ENCODE measurements at regions not wholly inside any gene's neighbourhood (a gene's known extent, or its start where the extent isn't known, plus 50 kb on each side); places are given as distances from the start of the nearest gene placed in this dataset.
A peak's percentile ranks its signal among the peaks of the same experiment; 100 is the strongest.

DNA sequence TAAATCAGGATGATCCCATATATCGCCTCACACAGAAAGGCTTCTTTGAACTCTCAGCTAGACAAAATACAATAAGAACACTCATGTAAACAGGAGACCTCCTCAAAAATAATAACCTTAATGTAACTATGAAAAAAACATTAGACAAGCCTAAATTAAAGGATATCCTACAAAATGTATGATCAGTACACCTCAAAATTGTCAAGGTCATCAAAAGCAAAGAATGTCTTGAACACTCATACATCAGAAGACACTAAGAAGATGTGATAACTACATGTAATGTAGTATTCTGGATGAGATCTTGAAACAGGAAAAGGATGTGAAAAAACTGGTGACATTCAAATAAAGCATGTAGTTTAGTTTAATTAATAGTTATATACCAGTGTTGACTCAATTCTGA lies 616.8 kb upstream of the ZEB2 start:
- no peak for DNase-seq

DNA sequence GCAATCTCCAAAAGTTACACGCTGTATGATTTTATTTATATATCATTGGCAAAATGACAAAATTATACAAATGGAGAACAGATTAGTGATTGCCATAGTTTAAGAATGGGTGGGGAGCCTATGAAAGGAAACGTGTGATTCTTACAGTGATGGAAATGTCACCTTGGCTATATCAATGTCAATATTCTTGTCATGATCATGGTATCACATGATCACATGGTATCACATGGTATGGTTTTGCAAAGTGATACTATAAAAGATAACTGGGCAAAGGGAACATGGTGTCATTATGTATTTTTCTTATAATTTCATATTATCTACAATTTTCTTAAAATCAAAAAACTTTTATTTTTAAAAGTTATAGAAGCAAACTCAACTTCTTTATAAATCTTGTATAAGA lies 606.2 kb upstream of the ZEB2 start:
- DNase-seq = no peak

DNA sequence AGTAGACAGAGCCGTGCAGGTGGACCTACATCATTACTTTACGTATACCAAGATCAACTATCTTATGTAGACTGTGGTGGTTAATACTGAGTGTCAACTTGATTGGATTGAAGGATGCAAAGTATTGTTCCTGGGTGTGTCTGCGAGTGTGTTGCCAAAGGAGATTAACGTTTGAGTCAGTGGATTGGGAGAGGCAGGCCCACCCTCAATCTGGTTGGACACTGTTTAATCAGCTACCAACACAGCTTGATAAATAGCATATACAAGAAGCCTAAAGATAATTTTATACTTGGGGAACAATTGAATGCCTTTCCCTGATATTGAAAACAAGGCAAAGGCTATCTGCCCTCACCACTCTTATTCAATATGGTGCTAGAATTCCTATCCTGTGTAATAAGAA lies 604.2 kb upstream of the ZEB2 start:
- DNase-seq = no peak

DNA sequence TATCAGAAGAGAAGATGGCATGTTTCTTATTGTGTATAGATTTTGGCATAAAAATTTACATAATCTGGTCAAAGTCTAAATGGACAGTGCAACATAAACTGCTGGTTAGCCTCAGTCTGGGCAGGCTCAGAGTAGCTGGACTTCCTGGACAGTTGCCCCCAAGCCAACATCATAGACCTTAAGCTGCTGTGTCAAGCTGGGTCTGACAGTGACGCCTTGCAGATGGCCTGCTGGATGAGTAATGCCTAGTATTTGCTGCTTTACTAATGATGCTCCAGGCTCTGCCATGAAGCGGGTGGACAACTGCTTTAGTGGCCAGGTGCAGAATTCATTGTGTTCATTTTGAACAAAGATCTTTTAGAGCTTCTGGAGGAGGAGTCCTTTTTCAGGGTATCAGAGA lies 603.7 kb upstream of the ZEB2 start:
- peak; percentile 13 for DNase-seq

DNA sequence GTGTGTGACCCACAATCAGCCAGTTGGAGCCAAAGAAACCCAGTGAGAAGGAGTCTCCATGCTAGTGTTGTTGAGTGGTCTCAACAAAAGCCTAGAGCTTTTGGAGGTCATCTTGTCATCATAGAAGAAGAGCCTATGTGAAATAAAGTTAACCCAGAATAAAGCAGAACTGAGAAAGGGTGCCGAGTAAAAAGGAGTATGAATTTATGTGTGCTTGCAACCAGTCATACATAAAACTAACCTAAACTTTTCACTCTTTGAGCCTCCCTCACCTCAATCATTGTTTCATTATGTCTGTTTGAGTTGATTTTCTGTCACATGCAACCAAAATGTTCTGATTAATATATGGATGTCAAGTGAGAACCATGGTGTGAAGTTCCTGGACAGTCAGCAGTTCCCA lies 599.3 kb upstream of the ZEB2 start:
- no peak for DNase-seq

DNA sequence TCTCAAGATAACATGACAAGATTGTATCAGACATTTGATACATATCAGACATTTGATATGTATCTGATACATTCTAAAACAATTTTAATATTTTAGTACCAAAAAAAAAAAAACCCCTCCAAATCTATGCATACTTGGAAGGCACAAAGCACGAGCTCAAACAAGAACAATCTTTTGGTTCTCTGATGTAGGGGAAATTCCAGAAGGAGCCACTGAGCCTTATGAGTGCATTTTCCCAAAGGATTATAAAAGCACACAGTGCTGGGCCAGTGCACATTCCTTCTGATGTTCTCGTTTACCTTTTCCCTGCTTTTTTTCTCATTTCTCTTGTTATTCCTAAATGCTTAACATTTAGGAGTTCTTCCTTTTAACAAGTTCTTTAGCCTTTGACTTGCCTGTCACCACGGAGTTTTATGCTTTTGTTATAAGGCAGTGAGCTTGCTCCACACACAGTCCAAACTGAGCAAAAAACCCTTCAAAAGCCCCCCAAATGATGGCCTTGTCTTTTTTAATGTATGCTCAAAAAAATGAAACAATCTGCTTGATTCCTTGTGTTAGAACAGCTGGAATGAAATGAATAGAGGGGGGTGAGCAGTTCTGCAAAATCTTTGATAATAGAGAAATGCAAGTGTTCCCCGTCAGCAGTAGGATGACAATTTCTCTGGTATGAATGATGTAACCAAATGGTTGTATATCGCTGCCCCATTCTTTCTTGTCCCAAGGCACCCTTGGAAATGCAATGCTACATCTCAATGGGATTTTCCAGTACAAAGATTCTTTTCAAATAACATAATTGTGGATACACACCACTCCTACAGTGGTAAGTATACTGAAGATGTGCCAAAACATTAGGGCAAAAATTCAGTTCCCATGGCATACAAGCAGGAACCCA lies 597.2 kb upstream of the ZEB2 start:
- no peak for DNase-seq

DNA sequence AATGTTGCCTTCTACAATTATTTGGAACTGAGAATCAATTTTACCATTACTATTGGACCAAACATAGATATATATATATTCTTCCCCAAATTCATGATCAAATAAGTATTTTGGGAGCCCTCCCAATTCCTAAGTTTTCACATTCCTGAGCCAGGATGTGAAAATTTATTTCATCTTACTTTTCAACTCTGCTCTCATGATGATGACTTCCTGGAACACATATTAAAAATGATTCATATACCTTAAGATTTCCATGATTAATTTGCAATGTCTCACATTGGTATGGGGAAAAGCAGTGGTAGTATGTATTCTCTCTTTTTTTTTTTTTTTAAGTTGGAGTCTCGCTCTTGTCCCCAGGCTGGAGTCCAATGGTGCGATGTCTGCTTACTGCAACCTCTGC lies 596.1 kb upstream of the ZEB2 start:
- DNase-seq = no peak

DNA sequence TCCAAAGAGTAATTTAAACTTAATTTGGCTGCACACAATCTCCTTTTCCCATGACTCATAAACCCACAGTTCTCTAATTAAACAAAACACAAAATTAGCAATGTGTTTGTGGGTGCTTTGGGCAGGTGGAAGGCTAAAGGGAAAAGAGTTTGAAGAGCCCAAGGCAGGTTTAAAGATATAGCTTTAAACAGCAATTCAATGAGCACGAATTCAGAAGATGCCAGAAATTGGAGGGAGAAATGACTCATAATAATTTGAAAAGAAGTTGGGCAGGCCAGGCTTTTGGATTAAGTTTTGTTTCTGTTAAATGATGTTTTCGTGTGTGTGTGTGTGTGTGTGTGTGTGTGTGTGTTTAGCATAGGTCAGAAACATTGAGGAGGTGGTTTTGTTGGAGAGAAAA lies 594.8 kb upstream of the ZEB2 start:
- no peak for DNase-seq

DNA sequence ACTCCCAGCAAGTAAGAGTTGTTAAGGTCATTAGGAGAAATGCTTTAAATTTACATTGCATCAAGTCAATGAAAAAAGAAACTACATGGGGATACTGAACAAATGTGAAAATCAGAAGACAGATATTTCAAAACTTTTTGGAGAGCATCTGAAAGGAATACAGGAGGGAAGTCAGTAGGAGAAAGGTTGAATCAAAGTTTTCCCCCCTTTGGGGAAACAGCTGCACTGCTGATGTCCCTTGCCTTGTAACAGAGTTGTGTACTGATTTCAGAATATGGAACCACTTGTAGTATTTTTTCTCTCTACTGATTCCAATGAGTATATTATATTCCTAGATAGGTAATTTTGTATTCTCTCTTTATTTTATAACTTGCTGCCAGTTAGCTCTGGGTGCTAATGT lies 592.5 kb upstream of the ZEB2 start:
- no peak for DNase-seq

DNA sequence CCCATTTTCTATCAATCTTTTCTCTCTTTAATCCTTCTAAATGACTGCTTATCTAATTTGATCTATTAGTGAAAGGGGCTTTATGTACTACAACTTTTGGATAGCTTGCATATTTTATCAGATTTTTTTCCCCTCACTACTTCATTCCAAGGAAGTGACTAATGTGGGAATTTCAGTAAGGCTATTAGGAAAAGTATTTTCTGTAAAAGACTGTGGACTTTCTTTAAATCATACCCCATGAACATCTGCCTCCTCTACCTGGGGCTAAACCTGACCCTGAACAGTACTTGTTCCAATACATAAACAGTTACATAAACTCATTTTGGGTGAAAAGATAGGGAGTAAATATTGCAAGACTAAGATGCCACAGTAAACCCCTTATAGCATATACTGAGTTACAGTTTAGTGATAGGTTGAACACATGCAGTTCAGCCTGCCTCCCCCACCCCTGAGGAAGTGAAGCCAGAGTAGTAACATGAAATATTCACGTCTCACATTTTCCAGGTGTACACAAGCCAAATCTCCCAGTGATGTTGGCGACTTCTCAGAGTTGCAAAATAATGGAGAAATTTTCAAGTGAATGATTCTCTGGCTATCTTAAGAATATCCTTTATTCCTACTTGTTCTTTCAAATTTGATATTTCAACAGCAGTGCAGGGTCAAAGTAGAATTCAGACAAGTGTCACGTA lies 590.9 kb upstream of the ZEB2 start:
- DNase-seq = no peak

DNA sequence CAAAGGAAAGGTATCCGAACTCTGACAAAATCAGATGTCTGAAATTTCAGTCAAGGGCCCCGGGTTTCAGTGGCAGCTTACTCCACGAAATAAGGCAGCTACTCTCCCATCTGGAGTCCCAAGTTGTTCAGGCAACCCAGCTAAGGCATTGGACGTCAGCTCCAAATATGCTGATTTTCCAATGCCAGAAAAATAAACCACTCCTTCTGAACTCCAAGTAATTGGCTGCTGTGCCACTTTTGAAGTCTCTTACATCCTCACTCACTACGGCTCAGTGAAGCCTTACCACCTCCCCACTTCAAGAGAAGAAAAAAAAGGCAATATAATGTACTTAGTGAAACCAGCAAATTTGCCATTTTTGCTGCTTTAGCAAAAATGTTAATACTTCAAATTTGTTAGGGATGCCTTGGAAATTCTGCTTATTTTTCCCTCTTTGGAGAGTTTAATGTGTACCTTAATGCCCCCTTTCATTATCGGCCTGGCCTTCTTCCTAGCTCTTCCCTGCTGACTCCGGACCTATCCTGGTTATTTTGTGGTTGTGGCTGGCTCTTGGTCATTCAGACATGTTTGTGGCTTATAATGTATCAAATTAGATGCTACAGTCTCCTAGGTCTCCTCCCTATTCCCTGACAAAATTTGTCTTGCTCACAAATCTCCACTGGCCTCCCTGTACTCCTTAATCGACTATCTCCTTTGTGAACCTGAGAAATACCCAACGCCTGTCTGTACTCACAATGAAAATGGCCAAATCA lies 589.2 kb upstream of the ZEB2 start:
- no peak for DNase-seq

DNA sequence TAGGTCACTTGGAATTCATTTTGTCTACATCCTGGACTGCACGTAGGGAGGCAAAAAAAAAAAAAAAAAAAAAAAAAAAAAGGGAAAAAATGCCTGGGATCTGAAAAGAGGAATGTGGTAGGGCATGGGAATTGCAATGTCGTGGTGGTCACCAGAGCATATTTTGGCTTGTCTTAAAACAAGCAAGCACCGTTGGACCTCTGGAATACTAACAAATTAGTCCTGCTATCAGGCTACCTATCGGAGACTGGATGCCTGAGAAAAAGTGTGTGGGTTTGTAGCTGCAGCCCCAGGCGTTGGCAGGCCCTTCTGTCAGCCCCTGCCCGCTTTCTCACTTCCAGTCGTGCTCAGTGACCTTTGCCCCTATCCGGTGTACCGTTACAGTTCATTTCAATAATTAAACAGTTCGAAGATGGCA lies 588.5 kb upstream of the ZEB2 start:
- no peak for DNase-seq

DNA sequence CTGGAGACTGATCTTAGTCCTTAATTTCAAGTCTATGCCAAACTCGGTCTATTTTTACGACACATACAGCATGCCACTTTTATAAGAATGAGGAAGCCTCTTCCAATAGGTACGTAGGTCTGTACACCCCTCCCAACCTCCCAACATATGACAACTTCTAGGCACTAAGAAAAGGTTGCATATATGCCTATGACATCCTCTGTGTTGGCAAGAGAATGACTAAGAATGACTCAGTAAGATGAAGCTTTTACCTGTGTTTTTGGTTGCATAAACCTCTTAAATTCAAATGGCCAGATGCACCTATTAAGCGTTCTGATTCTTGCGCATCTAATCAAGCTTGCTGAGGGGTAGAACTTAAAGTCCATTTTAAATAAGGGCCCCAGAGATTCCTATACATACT lies 586.4 kb upstream of the ZEB2 start:
- no peak for DNase-seq

DNA sequence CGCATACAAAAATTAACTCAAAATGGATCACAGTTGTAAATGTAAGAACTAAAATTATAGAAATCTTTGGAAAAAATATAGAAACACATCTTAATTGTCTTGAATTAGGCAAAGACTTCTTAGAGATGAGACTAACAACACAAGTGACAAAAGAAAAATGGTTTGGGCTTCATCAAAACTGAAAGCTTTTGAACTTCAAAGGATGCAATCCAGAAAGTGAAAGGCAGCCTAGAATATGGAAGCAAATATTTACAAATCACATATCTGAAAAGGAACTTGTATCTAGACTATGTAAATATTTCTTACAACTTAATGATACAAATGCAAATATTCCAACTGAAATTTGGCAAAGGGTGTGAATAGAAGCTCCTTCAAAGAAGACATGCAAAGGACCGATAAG lies 582.8 kb upstream of the ZEB2 start:
- DNase-seq = no peak

DNA sequence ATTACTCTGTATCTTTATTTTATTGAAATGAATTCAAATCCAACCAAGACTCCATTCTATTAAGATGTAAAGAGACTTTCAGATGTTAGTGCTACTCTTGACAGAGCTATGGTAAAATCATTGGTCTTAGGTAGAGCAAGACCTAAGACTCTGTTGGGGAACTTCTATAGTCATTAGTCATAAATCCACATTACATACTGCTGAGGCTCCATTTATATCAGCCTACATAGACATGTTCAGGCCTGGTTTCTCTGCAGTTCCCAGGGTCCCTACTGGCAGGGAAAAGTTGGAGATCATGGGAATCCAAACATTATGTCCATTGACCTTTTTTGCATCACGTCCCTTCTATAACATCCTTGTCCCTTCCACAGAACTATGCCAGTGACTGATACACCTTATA lies 580.4 kb upstream of the ZEB2 start:
- no peak for DNase-seq

DNA sequence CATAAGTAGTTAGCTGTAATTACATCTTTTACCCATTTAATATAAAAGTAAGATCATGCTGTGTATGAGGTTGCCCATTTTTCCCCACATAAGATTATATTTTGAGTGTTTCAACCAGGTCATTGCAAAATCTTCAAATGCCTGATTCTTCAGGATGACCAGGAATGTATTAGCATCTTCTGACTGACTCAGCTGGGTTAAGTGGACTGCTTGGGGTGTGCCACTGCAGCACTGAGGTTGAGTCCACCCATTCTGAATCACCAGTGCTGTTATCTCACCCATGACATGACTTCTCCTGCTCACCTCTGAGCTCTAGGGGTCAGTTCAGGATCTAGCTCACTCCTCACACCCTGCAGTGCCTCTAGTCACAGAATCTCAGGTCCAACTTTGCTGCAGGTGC lies 576.7 kb upstream of the ZEB2 start:
- no peak for DNase-seq

DNA sequence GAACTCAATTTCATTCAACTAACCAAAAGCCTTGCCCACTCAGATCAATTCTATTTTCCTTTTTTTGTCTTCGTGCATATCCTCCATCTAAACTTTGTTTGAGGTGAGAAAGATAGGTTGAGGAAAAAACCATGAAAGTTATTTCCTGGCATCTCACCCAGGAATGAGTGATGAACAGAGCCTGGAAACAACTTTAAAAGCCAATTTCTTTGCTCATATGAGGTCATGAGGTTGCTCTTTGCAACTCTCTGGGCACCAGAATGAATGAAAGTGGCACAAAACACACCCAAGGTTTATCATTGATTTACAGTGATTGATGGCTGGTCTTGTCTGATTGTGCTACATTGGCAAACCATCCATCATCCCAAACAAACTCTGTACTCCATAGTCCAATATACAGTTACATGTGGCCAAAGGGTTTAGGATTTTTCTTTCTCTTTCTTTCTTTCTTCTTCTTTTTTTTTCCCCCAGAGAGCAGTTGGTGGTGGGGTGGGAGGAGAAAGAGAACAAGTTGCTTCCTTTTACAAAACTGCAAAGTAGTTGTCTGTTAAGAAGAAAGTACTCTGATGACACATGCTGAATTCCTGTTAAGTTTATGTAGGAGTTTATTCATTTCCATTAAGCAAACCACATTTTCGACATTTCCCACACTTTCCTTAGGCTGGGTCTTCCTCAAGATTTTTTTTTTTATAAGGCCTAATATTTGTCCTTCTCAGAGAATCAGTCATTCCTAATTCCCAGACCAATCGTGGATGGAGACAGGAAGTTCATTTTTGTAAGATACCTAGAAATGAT lies 575.9 kb upstream of the ZEB2 start:
- DNase-seq = no peak

DNA sequence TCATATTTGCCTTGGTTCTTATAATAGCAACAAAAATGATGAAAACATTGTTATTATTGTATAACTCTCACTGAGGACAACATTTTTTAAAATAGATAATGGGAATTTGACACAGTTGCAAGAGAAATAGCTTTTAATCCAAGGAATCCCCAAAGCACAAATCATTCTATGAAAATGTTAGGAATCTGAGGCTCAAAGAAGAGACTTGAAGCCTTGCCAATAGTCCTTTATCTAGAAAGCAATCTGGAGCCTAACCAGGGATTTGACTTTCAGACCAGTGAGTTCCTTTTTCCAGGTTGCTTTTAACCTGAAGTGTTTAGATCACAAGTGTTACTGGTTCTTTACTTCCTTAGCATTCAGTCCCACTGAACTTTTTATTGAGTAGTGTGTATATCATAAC lies 574.5 kb upstream of the ZEB2 start:
- DNase-seq = no peak

DNA sequence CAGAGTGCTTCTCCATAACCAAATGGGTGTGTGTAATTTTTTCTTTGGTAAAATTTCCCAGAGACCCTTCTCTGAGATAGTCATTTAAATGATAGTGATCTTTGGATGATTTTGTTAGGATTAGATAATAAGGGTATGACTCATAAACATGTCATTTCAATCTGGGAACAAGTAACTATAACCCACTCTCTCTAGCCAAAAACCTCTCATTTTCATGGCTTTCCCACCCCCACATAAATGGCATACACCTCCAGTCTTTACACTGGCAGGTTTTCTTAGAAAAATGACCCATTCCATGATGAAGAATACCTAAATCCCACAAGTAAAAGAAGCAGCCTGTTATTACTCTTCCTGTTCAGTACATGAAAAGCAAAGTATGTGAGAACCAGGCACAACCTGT lies 572.0 kb upstream of the ZEB2 start:
- DNase-seq = no peak

DNA sequence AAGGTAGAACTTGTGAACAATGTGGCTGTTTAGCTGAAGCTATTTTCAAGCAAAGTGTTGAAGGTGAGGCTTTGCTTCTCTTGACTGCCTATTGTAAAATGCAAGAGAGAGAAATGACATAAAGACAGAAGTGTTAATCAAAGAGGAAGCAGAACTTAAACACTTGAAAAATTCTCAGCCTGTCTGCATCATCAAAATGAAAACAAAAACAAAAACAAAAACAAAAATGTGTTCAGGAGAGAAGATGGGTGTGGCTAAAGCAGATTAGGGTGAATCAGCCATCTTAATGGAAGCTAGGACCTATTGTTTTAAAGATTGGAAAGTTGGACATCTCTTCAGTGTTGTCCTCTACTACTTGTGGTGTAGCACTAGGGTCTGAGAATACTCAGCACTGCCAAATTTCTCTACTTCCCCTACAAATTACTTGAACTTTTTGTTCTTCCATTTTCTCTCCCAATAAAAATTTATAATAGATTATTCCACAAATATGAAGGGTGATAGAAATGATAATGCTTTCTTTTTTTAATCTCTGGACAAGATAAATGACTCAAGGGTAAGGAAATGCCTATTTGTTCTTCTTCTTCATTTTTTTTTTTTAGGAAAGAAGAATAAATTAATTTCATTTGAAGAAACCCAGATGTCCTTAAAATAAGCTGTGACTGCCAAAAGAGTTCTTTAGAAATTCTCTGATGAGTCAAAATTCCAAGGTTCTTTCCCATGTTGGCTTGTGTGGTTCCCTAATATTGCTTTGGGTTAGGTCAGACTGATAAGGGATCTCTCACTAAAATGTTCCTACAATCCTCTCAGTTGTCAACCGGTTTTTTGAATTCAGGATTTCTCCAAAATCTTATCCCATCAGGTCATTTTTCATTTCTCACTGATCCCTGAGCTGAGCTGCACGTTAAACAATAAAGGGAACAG lies 571.2 kb upstream of the ZEB2 start:
- no peak for DNase-seq

DNA sequence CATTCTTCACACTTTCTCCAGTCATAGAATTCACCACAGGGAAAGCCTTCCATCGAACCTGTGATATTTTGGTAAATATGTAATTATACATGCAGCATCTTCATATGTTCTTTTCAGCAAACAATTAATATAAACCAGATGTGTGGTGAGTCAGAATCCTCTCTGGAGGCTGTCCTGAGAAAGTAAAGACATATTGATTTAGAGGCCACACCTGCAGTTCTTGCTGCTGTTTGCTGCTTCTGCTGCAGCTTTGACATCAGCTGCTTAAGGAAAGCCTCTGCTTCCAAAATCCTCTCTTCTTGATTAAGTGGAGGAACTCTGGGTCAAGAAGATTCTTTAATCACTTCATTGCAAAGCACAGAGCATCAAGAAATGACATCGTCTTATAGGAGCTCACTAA lies 568.8 kb upstream of the ZEB2 start:
- DNase-seq = no peak

DNA sequence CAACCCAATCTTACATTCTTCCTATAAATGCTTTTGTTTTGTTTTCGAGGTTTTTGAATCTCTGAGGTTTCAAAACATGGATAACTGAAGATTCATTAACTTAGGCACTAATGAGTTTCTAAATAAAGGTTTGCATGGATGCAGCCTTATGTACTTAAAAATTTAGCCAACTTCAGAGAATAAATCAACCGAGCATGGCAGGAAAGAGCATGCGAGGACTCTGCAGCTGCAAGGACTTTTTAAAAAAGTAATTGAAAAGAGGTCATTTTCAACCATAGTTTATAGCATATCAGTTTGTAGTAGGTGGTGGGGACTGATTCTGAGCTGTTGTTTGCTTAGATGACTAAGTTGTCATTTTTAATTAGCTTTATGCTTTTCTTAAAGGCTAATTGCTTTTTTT lies 567.0 kb upstream of the ZEB2 start:
- no peak for DNase-seq

Data from NCI-H146 (cell line).